ENCODE measurements at regions not wholly inside any gene's neighbourhood (a gene's known extent, or its start where the extent isn't known, plus 50 kb on each side); places are given as distances from the start of the nearest gene placed in this dataset.
"Not testable (repeated sequence)": the region's sequence is repeated elsewhere in the genome, so short reads cannot be mapped to it uniquely, and the experiment has no call there.

DNA sequence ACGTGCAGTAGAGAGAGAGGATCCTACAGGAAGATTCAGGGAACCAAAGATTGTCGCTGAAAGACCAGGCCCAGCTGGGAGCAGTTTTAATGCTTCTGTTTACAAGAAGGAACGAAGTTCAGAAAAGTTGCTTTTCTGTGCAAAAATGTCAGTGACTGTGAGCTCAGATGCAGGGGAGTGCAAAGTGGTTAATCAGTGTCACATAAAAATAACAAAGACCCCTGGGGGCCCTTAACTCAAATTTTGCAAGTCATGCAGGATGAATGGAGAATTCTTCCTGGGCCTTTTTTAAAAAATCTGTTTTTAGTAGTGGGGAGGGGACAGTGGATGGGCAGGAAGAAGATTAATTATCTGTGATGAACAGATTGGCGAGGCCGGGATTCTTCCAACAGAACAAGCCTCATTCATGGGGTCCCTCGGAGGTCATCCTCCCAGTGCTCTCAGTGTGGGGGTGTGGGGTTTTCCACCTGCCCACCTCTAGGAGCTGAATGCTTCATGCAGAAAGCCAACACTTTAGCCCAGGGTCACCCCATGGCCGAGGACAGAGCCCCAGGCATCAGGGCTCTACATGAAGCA is 167.2 kb downstream of the UQCRFS1 start:
- no peak overlapping the region for H3K27ac ChIP-seq (ENCODE audit: low read length)
- peaks cover 16% of the 10 kb centered on the region; the same call in 1 of the 2 replicates for H3K4me1 ChIP-seq (ENCODE audit: insufficient read depth, low read length)

DNA sequence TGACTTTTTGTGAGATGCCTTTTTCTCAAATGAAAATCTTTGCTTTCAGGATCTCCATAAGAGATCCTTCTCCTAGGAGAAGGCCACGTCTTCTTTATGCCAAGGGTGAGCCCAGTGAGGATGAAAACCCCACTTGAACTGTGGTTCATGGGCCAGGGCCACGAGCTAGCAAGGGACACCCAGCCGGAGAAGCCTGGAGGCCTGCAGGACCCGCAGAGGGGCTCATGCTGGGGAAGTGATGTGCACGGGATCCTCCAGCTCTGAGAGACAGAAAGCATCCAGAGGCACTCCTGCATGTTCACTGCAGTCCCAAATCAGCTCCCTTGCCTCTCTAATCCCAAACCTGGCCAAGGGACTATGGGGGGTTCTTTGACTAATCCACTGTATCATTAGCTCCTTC is 168.9 kb downstream of the UQCRFS1 start:
- peaks cover 21% of the 10 kb centered on the region; the same call in 1 of the 2 replicates for H3K4me1 ChIP-seq (ENCODE audit: insufficient read depth, low read length)
- no peak overlapping the region for H3K9ac ChIP-seq (ENCODE audit: low read depth, low read length)
- H3K27ac ChIP-seq (ENCODE audit: low read length): no peak overlapping the region
- H3K27me3 ChIP-seq (ENCODE audit: insufficient read depth, low read length): no peaks in the 10 kb centered on the region
- no peaks in the 10 kb centered on the region for H3K36me3 ChIP-seq (ENCODE audit: insufficient read depth, low read depth, low read length)
- no peaks in the 10 kb centered on the region for H3K9me3 ChIP-seq (ENCODE audit: insufficient read depth, low read depth, low read length)
- no peak overlapping the region for H3K4me3 ChIP-seq (ENCODE audit: low read length)

More for the DNA sequence above, 167.2 kb downstream of the UQCRFS1 start:
- H3K9ac ChIP-seq (ENCODE audit: low read depth, low read length): no peak overlapping the region
- no peaks in the 10 kb centered on the region for H3K36me3 ChIP-seq (ENCODE audit: insufficient read depth, low read depth, low read length)
- no peaks in the 10 kb centered on the region for H3K9me3 ChIP-seq (ENCODE audit: insufficient read depth, low read depth, low read length)
- no peak overlapping the region for H3K4me3 ChIP-seq (ENCODE audit: low read length)
- no peaks in the 10 kb centered on the region for H3K27me3 ChIP-seq (ENCODE audit: insufficient read depth, low read length)

DNA sequence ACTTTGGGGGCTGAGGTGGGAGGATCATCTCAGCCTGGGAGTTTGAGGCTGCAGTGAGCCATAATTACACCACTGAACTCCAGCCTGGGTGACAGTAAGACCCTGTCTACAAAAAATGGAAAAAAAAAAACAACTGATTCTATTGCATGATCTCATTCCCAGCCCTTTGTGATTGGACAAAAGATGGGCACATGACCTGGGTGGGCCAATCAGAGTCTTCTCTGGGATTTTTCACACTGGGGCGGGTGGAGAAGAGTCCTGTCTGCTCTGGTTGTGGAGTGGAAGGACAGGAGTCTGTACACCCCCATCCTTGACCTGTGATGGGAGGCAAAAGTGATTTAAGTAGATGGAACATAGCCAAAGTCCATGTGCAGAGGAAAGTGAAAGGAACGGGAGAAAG is 170.5 kb downstream of the UQCRFS1 start:
- peaks cover 28% of the 10 kb centered on the region; the same call in 1 of the 2 replicates for H3K4me1 ChIP-seq (ENCODE audit: insufficient read depth, low read length)
- H3K36me3 ChIP-seq (ENCODE audit: insufficient read depth, low read depth, low read length): no peaks in the 10 kb centered on the region
- H3K27ac ChIP-seq (ENCODE audit: low read length): no peak overlapping the region
- no peak overlapping the region for H3K4me3 ChIP-seq (ENCODE audit: low read length)
- H3K9me3 ChIP-seq (ENCODE audit: insufficient read depth, low read depth, low read length): no peaks in the 10 kb centered on the region
- no peak overlapping the region for H3K9ac ChIP-seq (ENCODE audit: low read depth, low read length)
- H3K27me3 ChIP-seq (ENCODE audit: insufficient read depth, low read length): no peaks in the 10 kb centered on the region

DNA sequence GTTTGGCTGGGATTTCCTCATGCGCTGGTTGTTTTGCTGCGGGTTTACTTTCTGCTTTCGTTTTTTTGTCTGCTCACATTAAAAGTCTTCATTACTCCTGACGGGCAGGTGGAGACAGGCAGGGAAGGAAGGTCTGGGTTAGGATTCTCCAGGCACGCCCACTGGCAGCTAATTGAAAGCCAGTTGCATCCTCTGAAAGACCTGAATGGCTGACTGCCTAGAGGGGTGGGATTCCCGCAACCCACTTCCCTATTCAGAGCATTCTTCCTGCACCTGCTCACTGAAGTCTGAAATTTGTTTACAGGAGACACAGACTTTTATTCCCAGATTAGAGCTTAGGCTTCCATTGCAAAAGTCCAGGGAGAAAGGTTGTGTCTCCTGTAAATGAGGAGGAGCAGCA is 172.0 kb downstream of the UQCRFS1 start:
- Histone ChIP-seq H3K27ac (ENCODE audit: low read length) (no peak overlapping the region), H3K9me3 (ENCODE audit: insufficient read depth, low read depth, low read length) (no peaks in the 10 kb centered on the region), H3K27me3 (ENCODE audit: insufficient read depth, low read length) (no peaks in the 10 kb centered on the region), H3K4me3 (ENCODE audit: low read length) (no peak overlapping the region), H3K36me3 (ENCODE audit: insufficient read depth, low read depth, low read length) (no peaks in the 10 kb centered on the region), H3K4me1 (ENCODE audit: insufficient read depth, low read length) (peaks cover 24% of the 10 kb centered on the region; the same call in 1 of the 2 replicates), H3K9ac (ENCODE audit: low read depth, low read length) (no peak overlapping the region)

DNA sequence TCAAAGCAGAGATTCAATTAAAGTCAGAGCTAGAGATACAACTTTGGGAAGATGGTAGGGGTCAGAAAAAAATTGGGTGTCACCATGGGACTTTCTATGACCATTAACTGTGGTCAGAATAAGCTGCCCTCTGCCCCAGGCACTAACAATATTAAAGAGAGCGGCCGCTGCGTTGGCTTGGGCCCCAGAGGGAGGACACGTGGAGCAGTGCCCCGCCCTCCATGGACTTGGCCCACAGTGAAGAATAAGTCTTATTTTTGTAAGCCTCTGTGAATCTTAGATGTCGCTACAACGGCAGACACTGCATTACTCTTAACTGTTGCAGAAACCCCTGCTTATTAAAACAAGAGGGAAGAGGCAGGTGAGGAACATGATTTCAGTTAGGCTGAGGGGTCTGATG is 172.7 kb downstream of the UQCRFS1 start:
- Histone ChIP-seq H3K27me3 (ENCODE audit: insufficient read depth, low read length) (no peaks in the 10 kb centered on the region), H3K9ac (ENCODE audit: low read depth, low read length) (no peak overlapping the region), H3K4me3 (ENCODE audit: low read length) (no peak overlapping the region), H3K27ac (ENCODE audit: low read length) (no peak overlapping the region), H3K36me3 (ENCODE audit: insufficient read depth, low read depth, low read length) (no peaks in the 10 kb centered on the region), H3K9me3 (ENCODE audit: insufficient read depth, low read depth, low read length) (no peaks in the 10 kb centered on the region), H3K4me1 (ENCODE audit: insufficient read depth, low read length) (peaks cover 19% of the 10 kb centered on the region; the same call in 1 of the 2 replicates)

DNA sequence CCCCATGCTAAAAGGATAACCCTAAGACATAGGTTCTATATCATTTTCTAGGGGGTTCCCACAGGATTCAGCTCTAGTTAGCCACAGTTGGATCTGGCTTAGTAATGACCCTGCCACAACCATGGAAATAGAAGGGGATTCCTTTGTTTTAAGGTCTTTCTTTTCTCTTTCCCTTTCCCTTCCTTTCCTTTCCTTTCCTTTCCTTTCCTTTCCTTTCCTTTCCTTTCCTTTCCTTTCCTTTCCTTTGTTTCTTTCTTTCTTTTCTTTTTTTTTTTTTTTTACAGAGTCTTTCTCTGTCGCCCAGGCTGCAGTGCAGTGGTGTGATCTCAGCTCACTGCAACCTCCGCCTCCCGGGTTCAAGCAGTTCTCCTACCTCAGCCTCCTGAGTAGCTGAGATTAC is 173.9 kb downstream of the UQCRFS1 start:
- H3K27me3 ChIP-seq (ENCODE audit: insufficient read depth, low read length); H3K9ac ChIP-seq (ENCODE audit: low read depth, low read length); H3K27ac ChIP-seq (ENCODE audit: low read length); H3K9me3 ChIP-seq (ENCODE audit: insufficient read depth, low read depth, low read length); H3K4me3 ChIP-seq (ENCODE audit: low read length); H3K36me3 ChIP-seq (ENCODE audit: insufficient read depth, low read depth, low read length): not testable (repeated sequence)
- H3K4me1 ChIP-seq (ENCODE audit: insufficient read depth, low read length): peaks cover 19% of the 10 kb centered on the region; the same call in 1 of the 2 replicates

DNA sequence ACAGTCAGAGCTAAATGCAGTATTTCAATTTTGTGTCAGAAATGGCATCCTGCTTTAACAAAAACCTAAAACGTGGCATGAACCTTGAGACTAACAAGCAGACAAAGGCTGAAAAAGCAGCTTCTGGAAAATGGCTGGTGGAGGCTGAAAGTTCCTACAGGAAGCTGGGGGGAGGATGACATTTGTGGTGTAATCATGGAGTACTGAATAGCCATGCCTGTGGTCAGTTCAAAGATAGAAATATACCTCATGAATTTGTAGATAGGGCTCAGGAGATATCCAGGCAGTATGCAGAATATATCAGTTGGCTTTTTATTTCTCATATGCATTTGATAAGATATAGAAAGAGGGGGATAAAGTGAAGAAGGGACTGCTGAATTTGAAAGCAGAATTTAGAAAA is 181.7 kb downstream of the UQCRFS1 start:
- no peaks in the 10 kb centered on the region for H3K36me3 ChIP-seq (ENCODE audit: insufficient read depth, low read depth, low read length)
- H3K27me3 ChIP-seq (ENCODE audit: insufficient read depth, low read length): no peaks in the 10 kb centered on the region
- H3K9me3 ChIP-seq (ENCODE audit: insufficient read depth, low read depth, low read length): no peaks in the 10 kb centered on the region
- H3K27ac ChIP-seq (ENCODE audit: low read length): no peak overlapping the region
- H3K4me3 ChIP-seq (ENCODE audit: low read length): no peak overlapping the region
- H3K4me1 ChIP-seq (ENCODE audit: insufficient read depth, low read length): no peaks in the 10 kb centered on the region
- no peak overlapping the region for H3K9ac ChIP-seq (ENCODE audit: low read depth, low read length)

DNA sequence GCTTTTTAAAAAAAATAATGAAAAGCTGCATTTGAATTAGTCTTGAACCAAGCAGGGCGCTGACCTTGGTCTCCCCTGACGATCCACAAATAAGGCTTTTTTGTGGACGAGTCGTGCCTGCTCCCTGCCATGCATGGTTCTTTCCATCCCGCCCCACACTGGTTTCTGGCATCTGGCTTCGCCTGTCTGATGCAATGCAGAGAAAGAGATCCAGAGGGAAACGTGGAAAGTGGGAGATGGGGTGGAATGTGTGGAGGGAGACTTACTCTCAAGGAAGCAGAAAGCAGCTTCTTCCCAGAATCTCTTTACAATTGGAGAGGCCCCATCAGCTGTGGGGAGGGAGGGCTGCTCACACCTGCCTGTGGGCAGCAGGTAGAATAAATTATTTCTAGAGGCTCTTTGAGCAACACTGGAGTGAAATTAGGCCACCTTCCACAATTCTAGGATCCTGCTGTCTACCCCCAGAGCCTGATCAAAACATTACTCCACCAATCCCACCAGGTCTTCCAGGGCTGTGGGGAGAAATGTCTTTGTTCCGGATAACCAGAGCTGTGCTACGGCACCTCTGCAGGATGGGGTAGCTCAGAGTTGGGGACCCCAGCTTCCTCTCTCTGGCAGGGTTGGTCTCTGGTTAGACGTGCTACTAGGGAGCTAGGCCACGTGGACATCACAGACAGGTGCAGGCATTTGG is 183.5 kb downstream of the UQCRFS1 start:
- no peak overlapping the region for H3K27ac ChIP-seq (ENCODE audit: low read length)
- no peak overlapping the region for H3K9ac ChIP-seq (ENCODE audit: low read depth, low read length)
- H3K36me3 ChIP-seq (ENCODE audit: insufficient read depth, low read depth, low read length): no peaks in the 10 kb centered on the region
- no peaks in the 10 kb centered on the region for H3K9me3 ChIP-seq (ENCODE audit: insufficient read depth, low read depth, low read length)
- H3K4me3 ChIP-seq (ENCODE audit: low read length): no peak overlapping the region
- no peaks in the 10 kb centered on the region for H3K4me1 ChIP-seq (ENCODE audit: insufficient read depth, low read length)
- H3K27me3 ChIP-seq (ENCODE audit: insufficient read depth, low read length): no peaks in the 10 kb centered on the region

DNA sequence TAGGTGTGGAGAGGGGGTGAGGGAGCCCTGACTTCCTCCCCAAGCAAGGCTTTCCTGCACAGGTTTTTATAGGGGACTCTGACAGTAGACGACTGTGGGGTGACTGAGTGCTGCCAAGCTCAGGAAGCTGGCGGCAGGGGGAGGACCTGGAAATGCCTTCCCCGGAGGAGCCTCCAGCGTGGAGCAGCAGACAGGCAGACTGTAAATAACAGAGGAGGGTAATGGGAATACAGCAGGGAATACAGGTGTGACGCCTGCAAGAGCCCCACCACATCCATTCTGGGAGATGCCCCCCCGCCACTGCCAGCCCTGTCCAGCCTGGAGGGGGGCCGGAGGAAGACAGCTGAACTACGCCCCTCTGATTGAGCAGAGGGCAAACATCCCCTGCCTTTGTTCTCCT is 190.4 kb downstream of the UQCRFS1 start:
- Histone ChIP-seq H3K9me3 (ENCODE audit: insufficient read depth, low read depth, low read length) (no peaks in the 10 kb centered on the region), H3K27me3 (ENCODE audit: insufficient read depth, low read length) (no peaks in the 10 kb centered on the region; the same call in 1 of the 2 replicates)

DNA sequence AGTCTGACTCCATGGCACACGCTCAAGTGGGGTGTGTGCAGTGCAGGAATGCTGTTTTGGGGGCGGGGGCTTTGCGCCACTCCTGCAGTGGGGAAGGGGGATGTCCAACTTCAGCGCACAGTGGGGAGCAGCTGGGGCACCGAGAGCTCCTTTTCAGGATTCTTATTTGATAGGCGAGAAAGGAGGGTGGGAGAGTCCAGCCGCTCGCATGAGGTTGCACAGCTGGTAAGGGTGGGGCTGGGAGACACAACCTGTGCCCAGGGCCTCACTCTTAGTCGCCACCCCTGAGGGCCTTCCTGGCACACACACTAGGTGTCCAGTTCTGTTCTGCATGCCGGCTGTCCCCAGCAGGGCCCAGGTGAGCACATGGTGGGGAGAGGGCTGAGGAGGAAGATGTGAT is 190.8 kb downstream of the UQCRFS1 start:
- Histone ChIP-seq H3K4me3 (ENCODE audit: low read length) (no peak overlapping the region), H3K36me3 (ENCODE audit: insufficient read depth, low read depth, low read length) (no peaks in the 10 kb centered on the region), H3K4me1 (ENCODE audit: insufficient read depth, low read length) (no peaks in the 10 kb centered on the region), H3K27ac (ENCODE audit: low read length) (no peak overlapping the region), H3K9me3 (ENCODE audit: insufficient read depth, low read depth, low read length) (no peaks in the 10 kb centered on the region), H3K27me3 (ENCODE audit: insufficient read depth, low read length) (peaks cover 2% of the 10 kb centered on the region; the same call in 1 of the 2 replicates), H3K9ac (ENCODE audit: low read depth, low read length) (no peak overlapping the region)

More for the DNA sequence above, 190.4 kb downstream of the UQCRFS1 start:
- no peaks in the 10 kb centered on the region for H3K36me3 ChIP-seq (ENCODE audit: insufficient read depth, low read depth, low read length)
- no peak overlapping the region for H3K9ac ChIP-seq (ENCODE audit: low read depth, low read length)
- no peak overlapping the region for H3K4me3 ChIP-seq (ENCODE audit: low read length)
- no peak overlapping the region for H3K27ac ChIP-seq (ENCODE audit: low read length)
- no peaks in the 10 kb centered on the region for H3K4me1 ChIP-seq (ENCODE audit: insufficient read depth, low read length)

DNA sequence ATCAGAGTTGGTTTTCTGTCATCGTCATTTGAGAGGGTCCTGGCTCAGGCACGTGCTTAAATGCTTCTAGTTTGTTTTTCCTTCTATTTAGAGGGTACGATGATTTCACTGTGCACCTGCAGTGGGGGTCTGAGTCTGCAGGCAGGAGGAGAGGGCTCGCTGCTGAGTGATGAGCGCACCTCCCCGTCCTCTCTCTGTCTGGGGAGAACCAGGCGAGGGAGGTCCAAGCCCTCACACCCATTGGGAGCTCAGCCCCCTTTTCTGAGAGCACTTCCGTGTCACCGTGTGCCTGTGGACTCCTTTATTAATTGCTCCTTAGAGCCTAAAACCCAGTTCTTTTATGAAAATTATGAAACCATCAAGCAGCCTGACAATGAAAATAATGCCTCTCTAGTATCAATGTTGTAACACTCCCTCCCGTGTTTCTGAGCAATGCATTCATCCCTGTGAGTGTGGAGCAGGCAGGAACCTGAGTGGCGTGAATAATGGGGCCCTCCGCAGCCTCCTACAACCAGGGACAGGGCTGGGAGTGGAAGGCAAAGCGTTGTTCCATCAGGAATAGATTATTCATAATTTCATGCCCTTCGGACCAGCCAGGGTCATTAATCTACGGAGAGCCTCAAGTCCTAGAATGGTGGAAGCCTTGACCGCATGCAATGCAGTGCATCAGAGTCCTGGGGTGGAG is 191.6 kb downstream of the UQCRFS1 start:
- Histone ChIP-seq H3K4me1 (ENCODE audit: insufficient read depth, low read length) (no peaks in the 10 kb centered on the region), H3K9ac (ENCODE audit: low read depth, low read length) (no peak overlapping the region), H3K9me3 (ENCODE audit: insufficient read depth, low read depth, low read length) (no peaks in the 10 kb centered on the region), H3K4me3 (ENCODE audit: low read length) (no peak overlapping the region), H3K27ac (ENCODE audit: low read length) (no peak overlapping the region), H3K27me3 (ENCODE audit: insufficient read depth, low read length) (peaks cover 10% of the 10 kb centered on the region), H3K36me3 (ENCODE audit: insufficient read depth, low read depth, low read length) (no peaks in the 10 kb centered on the region)

DNA sequence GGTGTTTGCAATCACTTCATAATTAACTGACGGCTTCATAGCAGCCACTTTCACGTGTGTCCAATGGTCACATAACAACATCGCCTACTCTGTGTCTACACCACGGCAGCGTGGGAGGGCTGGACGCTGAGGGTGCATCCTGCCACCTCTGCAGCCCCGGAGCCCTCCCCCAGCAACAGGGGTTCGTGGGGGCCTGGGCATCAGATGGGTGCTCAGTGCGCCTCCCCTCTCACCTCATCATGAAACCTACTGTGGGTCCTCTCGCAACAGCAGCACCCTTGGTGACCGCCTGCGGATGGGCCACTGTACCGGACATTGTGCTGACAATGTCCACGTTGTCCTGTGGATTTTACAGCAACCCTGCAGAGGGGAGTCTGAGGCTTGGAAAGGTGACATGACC is 193.5 kb downstream of the UQCRFS1 start:
- no peaks in the 10 kb centered on the region for H3K4me1 ChIP-seq (ENCODE audit: insufficient read depth, low read length)
- H3K27ac ChIP-seq (ENCODE audit: low read length): no peak overlapping the region
- H3K27me3 ChIP-seq (ENCODE audit: insufficient read depth, low read length): peaks cover 24% of the 10 kb centered on the region
- H3K4me3 ChIP-seq (ENCODE audit: low read length): no peak overlapping the region
- no peaks in the 10 kb centered on the region for H3K36me3 ChIP-seq (ENCODE audit: insufficient read depth, low read depth, low read length)
- no peak overlapping the region for H3K9ac ChIP-seq (ENCODE audit: low read depth, low read length)
- no peaks in the 10 kb centered on the region for H3K9me3 ChIP-seq (ENCODE audit: insufficient read depth, low read depth, low read length)
